Right lobe of liver (tissue), 6 donors: ENCODE measurements at regions not wholly inside any gene's neighbourhood (a gene's known extent, or its start where the extent isn't known, plus 50 kb on each side); places are given as distances from the start of the nearest gene placed in this dataset.

Experiments used
- ATAC-seq, 4 donors: fragments of 200-7000 bp; cut with Tn5 transposase; one replicate each; pipeline ENCODE4 v1.9.1; 2020; ENCODE audit warnings: mild to moderate bottlenecking in 4 of 4, moderate library complexity in 4 of 4
- DNase-seq, 3 donors: peaks; one replicate each; pipeline ENCODE4 v3.0.0-alpha.2; 2020
- H3K27ac ChIP-seq, 3 donors: fragments of 200-600 bp; one replicate each; pipeline ENCODE4 v1.8.0; 2022
- H3K27me3 ChIP-seq, 2 donors: fragments of 200-600 bp; one replicate each; pipeline ENCODE4 v1.8.0; 2022
- H3K36me3 ChIP-seq, 4 donors: fragments of 200-600 bp; sonication (generic) in 1 of 4; one replicate each; pipeline versions ENCODE4 v1.5.1 to v1.8.0; 2017 to 2022; ENCODE audit warnings: control low read depth in 1 of 4
- H3K4me1 ChIP-seq, 4 donors: fragments of 200-600 bp; sonication (generic) in 1 of 4; one replicate each; pipeline versions ENCODE4 v1.5.1 to v1.8.0; 2017 to 2022; ENCODE audit warnings: control low read depth in 1 of 4
- H3K4me3 ChIP-seq, 3 donors: fragments of 200-600 bp; one replicate each; pipeline ENCODE4 v1.8.0; 2022
- H3K9me3 ChIP-seq, 4 donors: fragments of 200-600 bp; sonication (generic) in 1 of 4; one replicate each; pipeline versions ENCODE4 v1.5.1 to v1.8.0; 2017 to 2022; ENCODE audit warnings: control low read depth in 1 of 4
- CTCF ChIP-seq, 4 donors: fragments of 200-600 bp in 3 of 4; fragments of 450-650 bp in 1 of 4; IDR thresholded peaks; one replicate each; pipeline versions ENCODE4 v1.5.1 to v1.8.0; 2016 to 2022; ENCODE audit warnings: antibody characterized with exemption in 4 of 4, mild to moderate bottlenecking in 2 of 4
- POLR2A ChIP-seq: fragments of 450-650 bp; IDR thresholded peaks from one replicate; pipeline ENCODE4 v1.6.1; 2017; ENCODE audit warnings: antibody characterized with exemption, mild to moderate bottlenecking
- WGBS: methylation state at CpG from one replicate; pipeline ENCODE4 v1.1.6; 2018; ENCODE audit warnings: low coverage, low lambda C conversion rate; ENCODE audit not compliant: insufficient coverage; ENCODE audit errors: missing lambda C conversion rate; 5-methylcytosine and 5-hydroxymethylcytosine counted together
- intact Hi-C, 2 donors: fragments of 100-400 bp; cut with DNase I; formaldehyde crosslinking; loops; one replicate each; pipeline versions ENCODE4 v1.11.2 to v1.14.1; 2022
- donor health status: DM: no; HTN: yes; CAD: no.
- donor health status: DM: no; HTN: no; CAD: no.
- donor health status: DM: no; HTN: no; CAD: no.
- donor health status: DM: no; HTN: yes; CAD: no.
- donor health status: DM: no; HTN: yes; CAD: no.

- no peak overlapping the region for H3K4me3 ChIP-seq
- ATAC-seq: peak in 3 of 4 donors; percentile 43 to 75 (median 51)
- peaks cover 0 to 19% (median 0%) of the 10 kb centered on the region in 4 donors for H3K4me1 ChIP-seq
Observed at GRCh38 chr2:147558620-147559019, 286.2 kb upstream of the ACVR2A start.

GRCh38 chr2:147554521-147555107 lies 290.2 kb upstream of the ACVR2A start:
- TF ChIP-seq CTCF (IDR thresholded peaks at IDR 0.05): no peak
- TF ChIP-seq POLR2A: no peak
- Histone ChIP-seq H3K4me3 (no peak overlapping the region), H3K27me3 (no peaks in the 10 kb centered on the region), H3K4me1 (no peaks in the 10 kb centered on the region), H3K36me3 (no peaks in the 10 kb centered on the region), H3K9me3 (no peaks in the 10 kb centered on the region), H3K27ac (no peak overlapping the region)
- intact Hi-C loops: no loop called here
- ATAC-seq (no peak), DNase-seq (no peak)
- WGBS: 60% methylated on average over 5 of the region's 5 CpGs

More at GRCh38 chr2:147558620-147559019, 286.2 kb upstream of the ACVR2A start:
- DNase-seq: no peak
- 15% methylated on average over 3 of the region's 3 CpGs for WGBS
- intact Hi-C loops: no loop called here
- Histone ChIP-seq H3K36me3 (no peaks in the 10 kb centered on the region), H3K27ac (no peak overlapping the region), H3K9me3 (no peaks in the 10 kb centered on the region), H3K27me3 (no peaks in the 10 kb centered on the region)
- TF ChIP-seq CTCF (IDR thresholded peaks at IDR 0.05) (no peak), POLR2A (no peak)

DNA sequence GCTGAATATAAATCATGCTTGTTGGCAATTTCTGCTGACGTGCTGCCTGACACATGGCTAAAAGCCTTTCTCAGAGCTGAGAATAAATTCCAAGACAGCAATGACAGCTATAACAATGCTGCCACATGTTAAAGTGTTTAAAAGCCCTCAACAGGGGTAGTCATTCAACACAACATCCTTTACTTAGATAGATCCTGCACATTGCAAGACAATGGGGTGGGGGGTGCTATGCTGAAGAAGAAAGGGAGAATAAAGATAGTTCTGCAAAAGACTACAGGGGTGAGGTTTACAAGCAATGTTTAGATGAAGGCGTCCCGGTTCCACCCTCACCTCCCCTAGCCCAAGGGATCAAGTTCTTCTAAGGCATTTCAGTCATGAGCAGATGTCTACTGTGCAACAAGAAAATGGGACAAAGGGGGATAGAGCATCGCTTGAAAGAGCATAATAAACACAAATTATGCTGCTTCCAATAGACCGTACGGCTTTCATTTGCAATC lies 291.0 kb upstream of the ACVR2A start:
- intact Hi-C loops: no loop called here
- no peaks in the 10 kb centered on the region for H3K27me3 ChIP-seq
- no peaks in the 10 kb centered on the region for H3K9me3 ChIP-seq
- 84% methylated on average over 6 of the region's 6 CpGs for WGBS
- no peaks in the 10 kb centered on the region for H3K4me1 ChIP-seq
- H3K27ac ChIP-seq: no peak overlapping the region
- no peak overlapping the region for H3K4me3 ChIP-seq
- no peaks in the 10 kb centered on the region for H3K36me3 ChIP-seq
- no peak for TF ChIP-seq CTCF (IDR thresholded peaks at IDR 0.05)
- TF ChIP-seq POLR2A: no peak
- no peak for ATAC-seq
- no peak for DNase-seq

GRCh38 chr2:147550995-147551731 lies 293.7 kb upstream of the ACVR2A start:
- H3K36me3 ChIP-seq: no peaks in the 10 kb centered on the region
- ATAC-seq: no peak
- H3K9me3 ChIP-seq: no peaks in the 10 kb centered on the region

More at GRCh38 chr2:147550995-147551731, 293.7 kb upstream of the ACVR2A start:
- 67% methylated on average over 4 of the region's 5 CpGs for WGBS
- TF ChIP-seq CTCF (IDR thresholded peaks at IDR 0.05) (no peak), POLR2A (no peak)
- H3K27me3 ChIP-seq: no peaks in the 10 kb centered on the region
- intact Hi-C loops: no loop called here
- no peak for DNase-seq
- H3K4me1 ChIP-seq: no peaks in the 10 kb centered on the region
- H3K4me3 ChIP-seq: no peak overlapping the region
- no peak overlapping the region for H3K27ac ChIP-seq
